Sigmoid colon (tissue), 4 donors: ENCODE measurements at regions not wholly inside any gene's neighbourhood (a gene's known extent, or its start where the extent isn't known, plus 50 kb on each side); places are given as distances from the start of the nearest gene placed in this dataset.

ENCODE experiments used
- CTCF ChIP-seq, 4 experiments: fragments of 450-650 bp in 3 of 4; fragments of 200-600 bp in 1 of 4; IDR thresholded peaks; one replicate each; pipeline ENCODE4 v1.5.1; 2016 to 2019; ENCODE audit warnings: antibody characterized with exemption in 4 of 4, mild to moderate bottlenecking in 3 of 4, moderate library complexity in 2 of 4
- POLR2A ChIP-seq, 2 donors: fragments of 450-650 bp; IDR thresholded peaks; one replicate each; pipeline ENCODE4 v1.6.1; 2016; ENCODE audit warnings: antibody characterized with exemption in 2 of 2, mild to moderate bottlenecking in 2 of 2, moderate library complexity in 2 of 2
- POLR2AphosphoS5 ChIP-seq, 4 donors: sonication (generic); formaldehyde crosslinking; IDR thresholded peaks; one replicate each; pipeline ENCODE4 v1.6.1; 2017; ENCODE audit warnings: antibody characterized with exemption in 4 of 4

GRCh38 chr1:221254813-221255212 is 375.6 kb downstream of the HLX start:
- no peak for TF ChIP-seq CTCF (IDR thresholded peaks at IDR 0.05)
- no peak for TF ChIP-seq POLR2A (IDR thresholded peaks at IDR 0.05)
- TF ChIP-seq POLR2AphosphoS5 (IDR thresholded peaks at IDR 0.05) = no peak
